GM19043 (cell line): ENCODE measurements at regions not wholly inside any gene's neighbourhood (a gene's known extent, or its start where the extent isn't known, plus 50 kb on each side); places are given as distances from the start of the nearest gene placed in this dataset.

Experiments used
- ATAC-seq: cut with Tn5 transposase; IDR thresholded peaks from one replicate; pipeline ENCODE4 v1.9.1; 2021; ENCODE audit warnings: low read depth; ENCODE audit not compliant: unreplicated experiment

DNA sequence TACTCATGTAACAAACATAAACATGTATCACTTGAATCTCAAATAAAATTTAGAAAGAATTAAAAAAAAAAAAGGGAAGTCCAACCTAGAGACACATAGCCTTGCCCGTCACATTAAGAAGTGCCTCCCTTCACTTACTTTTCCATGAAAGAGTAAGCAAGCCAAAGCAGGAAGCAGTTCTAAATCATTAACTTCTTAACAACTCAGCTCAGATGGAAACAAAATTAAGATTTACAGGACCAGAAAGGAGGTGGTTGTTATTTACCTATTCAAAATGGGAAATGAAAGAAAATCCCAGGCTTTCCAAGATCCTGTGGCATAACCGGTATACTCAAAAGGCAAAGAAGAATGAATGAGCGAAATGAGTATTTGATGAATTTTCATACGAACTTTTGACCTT is 258.6 kb upstream of the DCN start:
- ATAC-seq: no peak

DNA sequence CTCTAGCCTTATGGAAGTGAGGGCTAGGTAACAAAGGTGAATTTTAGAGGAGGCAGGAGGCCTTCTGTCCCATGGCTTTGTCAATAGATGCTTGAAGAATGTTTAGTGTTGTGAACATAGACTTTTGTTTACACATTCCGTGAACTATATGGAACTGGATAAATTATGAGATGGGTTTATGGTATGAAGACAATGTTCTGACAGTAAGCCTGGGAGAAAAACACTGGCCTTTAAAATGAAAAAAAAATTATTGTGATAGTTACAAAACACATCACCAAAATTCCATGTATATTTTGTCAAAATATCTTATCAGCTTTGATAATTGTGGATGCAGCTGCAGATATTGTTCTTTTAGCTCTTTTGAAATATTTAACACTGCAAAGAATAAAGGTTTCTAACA is 251.5 kb upstream of the DCN start:
- ATAC-seq: no peak

DNA sequence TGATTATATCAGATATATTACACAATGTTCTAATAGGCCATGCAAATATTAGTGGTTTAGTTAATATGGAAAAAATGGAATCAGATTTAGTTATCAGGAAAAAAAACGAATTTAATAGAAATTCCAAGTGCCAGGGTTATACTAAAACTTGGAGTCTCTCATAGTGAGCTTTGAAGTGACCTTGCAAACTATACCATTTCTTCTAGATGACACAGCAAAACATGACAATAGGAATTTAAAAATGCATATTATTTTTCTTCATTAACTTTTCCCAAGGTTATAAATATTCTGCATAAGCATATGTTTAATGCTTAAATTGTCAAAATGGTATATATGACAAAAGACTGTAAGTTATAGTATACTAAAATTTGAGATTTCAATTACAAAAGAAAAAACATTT is 250.1 kb upstream of the DCN start:
- no peak for ATAC-seq

DNA sequence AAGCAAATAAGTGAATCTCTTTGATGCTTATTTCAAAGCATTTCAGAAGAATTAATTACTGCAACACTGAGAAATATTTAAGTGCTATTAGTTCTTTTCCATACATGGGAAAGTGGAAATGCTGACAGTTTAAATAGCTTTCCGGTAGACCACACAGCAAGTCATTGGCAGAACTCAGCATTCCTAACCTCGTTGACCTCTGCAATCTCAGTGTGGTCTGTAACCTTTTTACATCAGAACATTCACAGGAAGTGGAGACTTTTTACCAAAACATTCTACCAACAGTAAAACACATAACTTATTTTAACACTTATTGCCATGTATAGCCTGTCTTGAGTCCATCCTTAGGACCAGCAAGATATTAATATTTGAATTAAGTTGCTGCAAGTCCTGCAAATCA is 249.5 kb upstream of the DCN start:
- no peak for ATAC-seq

DNA sequence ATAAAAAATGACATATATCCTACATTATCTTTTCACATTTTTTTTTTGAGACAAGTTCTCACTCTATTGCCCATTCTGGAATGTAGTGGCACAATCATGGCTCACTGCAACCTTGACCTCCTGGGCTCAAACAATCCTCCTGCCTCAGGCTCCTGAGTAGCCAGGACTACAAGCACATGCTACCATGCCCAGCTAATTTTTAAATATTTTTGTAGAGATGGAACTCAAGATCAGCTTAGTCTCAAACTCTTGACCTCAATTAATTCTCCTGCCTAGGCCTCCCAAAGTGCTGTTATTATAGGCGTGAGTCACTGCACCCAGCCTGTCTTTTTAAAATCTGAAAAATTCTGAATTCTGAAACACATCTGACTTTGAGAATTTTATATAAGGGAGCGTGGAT is 241.9 kb upstream of the DCN start:
- ATAC-seq: no peak

DNA sequence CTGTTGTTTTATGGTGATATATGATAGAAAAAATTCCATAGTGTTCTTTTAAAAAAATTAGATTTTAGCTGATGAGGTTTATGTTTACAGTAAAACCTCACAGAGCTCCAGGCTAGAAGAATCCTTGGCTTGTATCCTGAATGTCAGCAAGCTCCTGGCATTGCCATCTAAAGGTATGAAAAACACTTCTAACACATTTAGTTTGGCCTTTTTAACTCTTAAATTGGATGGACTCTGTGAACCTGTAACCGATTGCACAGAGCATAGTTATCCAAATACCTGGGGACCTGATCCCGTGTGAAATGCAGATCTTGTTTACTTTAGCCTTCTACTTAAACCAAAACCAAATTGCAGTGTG is 241.1 kb upstream of the DCN start:
- no peak for ATAC-seq

DNA sequence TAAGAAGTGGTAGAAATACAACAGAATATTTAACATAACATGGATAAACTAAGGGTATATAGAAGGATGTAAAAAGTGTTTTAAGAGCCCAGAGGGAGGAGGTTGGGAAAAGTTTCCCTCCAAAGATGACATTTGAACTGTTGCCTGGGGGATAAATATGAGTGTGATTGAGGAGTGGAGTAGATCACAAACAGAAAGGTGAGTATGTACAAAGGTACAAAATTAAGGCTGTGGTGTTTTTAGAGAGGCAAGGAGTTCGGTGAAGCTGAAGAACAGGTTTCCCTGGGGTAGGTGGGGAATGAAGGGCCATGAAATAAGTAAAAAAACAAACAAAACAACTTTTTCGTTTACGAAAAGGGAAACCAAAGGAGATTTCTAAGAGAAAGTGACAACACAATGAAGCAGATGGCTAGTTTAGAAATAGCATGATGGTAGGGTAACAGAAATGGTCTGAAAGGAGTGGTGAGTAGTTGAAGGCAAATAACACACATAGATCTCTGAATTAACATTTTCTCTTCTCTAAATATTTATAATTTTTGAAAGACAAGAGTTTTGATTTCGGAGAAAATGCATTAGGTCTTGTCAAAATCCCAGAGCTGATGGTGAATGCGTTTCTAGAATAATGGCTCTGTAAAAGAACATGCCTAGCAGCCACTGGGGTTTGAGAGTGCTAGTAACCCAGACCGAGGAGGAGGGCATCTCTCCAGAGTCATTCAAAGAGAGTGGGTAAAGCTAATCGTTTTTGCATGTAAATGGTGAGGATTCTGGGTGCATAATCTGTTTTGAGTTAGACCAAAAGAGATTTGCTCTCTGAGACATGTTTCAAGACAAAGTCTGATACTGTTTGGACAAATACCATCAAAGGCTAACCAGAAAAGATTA is 240.4 kb upstream of the DCN start:
- ATAC-seq: no peak

DNA sequence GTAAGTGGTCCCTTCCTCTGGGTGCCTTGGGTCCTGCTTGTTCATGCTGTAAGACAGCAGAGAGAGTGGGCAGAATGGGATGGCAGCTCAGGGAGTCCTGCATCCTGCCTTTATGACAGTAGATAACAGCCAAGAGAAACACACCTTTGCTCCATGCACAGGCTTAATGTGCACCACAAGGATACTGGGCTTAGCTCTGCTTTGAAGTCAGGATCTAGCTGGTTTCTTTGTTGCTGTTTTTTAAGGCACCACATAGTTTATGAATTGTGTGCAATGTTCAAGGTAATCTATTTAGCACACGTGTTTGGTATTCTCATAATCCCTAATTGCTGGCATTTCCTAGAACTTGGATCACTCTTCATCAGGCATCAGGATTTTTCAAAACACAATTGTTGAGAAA is 239.5 kb upstream of the DCN start:
- no peak for ATAC-seq

DNA sequence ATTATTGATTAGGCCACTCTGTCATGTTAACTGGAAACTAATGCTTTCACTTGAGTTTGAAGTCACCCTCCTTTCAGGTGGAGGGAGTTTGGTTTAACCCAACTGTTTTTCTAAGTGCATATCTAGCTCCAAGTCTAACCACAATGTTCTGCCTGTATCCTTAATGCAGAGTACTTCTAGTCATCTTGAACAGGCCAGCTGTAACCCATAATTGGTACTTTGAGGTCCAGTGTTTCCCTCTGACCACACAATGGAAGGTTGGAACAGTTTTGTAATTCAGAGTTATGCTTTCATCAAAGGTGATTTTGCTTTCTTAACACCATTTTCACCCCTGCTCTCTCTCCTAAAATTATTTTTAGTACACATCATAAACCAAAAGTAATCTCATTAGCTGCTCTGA is 237.2 kb upstream of the DCN start:
- ATAC-seq: no peak

DNA sequence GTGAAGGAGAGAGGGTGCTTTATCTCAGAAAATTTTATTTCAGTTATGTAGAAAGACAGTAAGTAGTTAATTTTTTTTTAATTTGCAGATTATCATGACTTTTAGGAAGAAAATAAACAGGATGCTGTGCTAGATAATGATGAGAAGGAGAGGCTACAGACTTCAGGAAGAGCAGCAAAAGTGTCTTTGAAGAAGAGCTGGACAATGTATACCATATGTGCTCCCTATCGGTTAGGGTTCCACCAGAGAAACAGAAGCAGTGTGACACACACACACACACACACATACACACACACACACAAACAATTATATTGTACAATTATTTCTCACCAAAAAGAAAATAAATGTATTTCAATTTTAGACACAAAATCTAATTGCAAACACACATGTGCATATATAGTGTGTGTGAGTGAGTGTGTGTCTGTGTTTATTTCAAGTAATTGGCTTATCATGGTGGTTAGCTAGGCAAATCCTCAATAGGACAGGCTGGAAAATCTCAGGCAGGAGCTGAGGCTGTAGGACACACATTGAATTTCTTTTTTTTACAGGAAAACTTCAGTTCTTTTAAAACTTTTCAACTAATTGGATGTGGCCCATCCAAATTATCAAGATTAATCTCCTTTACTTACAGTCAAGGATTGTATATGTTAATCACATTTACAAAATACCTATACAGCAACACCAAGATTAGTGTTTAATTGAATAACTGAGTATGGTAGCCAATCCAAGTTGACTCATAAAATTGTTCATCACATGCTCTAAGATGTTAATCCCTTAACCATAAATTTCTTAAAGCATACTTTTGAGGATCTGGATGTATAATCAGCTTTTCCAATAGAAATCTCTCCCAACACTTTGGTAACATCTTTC is 235.8 kb upstream of the DCN start:
- ATAC-seq: no peak

DNA sequence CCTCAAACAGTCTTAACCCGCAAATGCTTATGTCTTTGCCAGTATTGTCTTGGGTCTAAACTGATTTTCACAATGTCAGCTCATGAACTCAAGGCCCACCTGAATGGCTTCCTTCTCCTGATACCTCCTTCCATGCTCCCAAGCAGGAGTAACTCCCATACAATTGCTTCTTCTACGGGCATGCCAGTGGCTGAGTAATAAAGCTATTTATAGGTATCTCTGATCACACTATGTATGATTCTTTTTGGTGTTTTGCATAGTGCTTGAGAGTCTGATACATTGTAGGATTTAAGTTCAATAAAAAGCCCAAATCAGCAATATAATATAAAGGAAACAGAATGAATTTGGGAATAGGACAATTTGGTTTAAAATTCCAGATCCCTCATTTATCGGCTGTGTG is 235.0 kb upstream of the DCN start:
- no peak for ATAC-seq

DNA sequence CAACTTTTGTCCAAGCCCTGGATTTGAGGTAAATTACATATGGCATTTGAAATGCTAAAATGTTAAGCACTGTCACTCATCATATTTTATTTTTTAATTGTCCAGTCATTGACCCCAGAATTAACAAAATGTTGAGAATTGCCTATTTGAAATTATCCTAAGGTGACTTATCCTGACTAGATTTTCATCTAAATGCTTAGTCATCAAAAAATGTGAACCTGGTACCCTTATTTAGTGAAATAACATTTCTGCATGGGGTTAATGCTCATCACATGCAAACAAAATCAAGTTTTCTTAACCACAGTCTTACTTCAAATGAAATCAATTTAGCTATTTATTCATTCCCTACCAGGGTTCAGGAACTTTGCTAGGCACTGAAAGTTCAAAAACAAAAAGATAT is 232.0 kb upstream of the DCN start:
- ATAC-seq: no peak

DNA sequence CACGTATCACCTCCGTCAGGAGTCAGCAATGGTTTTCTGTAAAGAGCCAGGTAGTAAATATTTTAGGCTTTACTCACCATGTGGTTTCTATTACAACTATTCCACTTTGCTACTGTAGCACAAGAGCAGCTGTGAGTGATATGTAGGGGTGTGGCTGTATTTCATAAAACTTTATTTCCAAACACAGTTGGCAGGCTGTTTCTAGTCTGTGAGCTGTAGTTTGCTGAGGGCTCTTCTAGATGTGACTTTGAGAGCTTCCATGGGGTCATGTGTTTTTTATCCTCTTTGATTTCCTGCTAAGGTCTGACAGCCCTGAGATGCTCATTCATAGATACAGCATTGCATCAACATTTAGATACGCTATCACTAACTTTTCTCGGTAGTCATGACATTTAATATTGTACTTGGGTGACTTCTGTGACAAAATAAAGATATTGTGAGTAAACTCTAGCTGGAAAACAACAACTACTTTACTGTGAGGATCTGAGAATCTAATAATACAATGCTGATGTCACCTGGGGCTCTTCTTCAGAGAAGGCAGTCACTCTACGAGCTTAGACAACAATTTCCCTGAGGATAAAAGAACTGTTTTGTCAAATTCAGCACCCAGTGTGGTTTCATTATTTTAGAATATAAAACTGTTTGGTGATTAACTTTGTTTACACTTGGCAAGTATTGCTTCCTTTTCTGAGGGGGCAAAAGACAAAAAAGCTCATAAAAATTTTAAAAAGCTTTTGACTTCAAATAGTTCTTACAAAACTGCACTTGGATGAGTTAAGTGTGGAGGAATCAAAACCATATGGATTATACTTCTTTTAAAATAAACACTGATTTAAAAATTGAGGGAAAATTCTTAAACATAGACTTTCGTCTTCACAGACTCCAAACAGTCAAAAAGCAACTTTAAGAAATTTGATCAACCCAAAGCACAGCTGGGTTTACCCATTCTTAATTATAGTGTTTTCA is 231.2 kb upstream of the DCN start:
- no peak for ATAC-seq

DNA sequence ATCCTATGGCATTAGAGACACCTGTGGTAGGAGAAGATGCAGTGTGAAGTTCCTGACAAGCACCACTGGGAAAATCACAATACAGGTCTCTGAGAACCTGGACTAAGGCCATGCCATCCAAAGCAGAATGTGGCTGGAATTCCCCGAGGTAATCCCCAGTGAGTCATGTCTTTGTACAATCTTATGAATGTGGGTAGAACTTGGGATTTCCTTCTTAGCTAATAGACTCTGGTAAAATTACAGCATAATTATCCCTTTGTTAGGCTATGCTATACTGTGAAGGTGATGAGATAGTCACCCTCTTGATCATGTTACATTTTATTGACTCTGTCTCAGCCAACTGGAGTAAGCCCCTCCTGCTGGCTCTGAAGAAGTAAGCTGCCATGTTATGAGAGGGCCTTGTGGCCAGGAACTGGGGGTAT is 224.3 kb upstream of the DCN start:
- ATAC-seq: no peak

DNA sequence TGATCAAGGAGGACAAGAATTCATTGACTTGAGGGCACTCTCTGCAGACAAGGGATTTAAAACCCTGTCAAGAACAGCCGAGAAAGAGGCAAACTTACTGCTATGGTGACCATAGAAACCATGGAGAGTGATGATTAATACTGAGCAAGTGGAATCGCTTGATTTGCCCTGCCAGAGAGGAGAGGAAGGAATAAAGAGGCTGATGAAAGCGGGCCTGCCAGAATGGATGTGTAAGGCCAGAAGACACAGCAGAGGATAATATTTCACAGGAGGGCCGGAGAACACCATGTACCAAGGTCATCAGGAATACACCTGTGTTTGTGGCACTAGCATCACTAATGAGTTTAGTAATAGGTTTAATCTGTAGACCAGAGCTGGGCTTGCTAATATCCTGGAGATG is 221.8 kb upstream of the DCN start:
- ATAC-seq: no peak

DNA sequence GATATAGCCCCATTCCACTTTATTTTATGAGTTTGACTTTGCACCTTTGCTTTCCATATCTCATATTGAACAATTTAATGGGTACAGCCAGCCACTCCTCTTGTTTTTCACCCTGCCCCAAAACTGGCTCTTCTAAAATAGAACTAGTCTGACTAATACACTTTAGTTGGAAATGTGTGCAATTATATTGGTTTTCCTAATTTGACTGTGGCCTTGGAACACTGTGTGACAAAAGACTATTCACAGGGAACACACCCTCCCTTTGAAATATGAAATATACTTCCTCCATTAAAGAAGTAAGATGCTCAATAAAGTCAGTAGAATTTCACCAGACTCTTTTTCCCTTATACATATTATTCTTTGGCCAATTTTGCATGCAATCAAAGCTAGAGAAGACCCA is 218.6 kb upstream of the DCN start:
- no peak for ATAC-seq

DNA sequence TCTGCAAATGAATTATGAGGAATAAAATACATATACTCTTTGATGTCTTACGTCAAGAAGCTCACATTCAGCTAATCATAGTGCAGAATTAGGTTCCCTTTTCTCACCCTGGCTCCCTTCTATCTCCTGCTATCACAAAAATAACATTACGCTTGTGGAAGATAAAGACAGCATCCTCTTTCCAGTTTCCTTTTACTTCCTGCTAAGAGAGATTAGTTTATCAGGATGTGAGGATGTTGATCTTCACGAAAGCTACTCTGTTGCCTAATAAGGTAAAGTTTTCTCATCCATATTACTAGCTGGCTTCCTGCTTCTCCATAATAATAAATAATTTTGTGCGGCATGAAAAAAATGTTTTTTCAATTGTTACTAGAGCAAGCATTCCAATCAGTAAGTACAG is 217.7 kb upstream of the DCN start:
- ATAC-seq: no peak

DNA sequence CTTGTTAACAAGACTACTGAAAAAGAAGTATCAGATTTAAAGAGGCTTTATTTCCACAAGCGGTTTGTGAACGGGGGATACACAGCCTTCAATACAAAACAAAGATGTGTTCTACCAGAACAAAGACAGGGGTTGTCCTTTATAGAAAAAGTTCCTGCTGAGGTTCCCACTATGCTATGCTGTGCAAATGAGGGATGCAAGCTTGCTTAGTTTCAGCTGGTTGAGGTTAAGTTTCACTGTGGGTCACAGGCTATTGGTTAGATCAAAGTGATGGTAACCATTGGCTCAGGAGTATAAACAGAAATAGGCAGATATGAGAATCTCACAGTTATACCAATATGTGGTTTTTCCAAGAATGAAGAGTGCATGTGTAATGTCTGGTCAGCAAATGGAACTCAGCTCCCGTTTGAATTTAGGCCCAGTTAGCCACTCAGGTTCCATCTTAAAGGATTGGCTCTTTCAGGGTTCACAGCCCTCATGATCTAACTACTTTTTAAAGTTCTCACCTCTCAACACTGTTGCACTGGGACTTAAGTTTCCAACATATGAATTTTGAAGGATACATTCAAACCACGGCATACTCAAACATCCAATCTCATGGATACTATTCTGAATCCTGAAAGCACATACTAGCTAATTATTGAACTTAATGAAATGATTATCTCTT is 215.4 kb upstream of the DCN start:
- no peak for ATAC-seq

DNA sequence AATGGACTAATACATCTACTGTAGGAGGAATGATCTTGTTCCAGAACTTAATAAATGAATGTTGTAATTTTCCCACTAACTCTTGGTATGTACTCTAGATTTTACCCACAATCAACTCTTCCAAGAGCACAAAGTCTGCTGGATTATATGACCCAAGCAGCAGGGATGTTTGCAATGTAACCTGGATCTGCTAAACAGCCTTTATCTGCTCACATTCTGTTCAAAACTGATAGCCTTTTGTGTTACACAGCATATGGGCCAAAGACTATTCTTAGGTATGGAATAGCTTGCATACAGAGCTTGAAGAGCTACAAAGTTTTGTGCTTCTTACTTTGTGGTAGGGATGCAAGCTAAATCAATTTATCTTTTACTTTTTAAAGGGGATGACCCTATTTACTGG is 213.7 kb upstream of the DCN start:
- ATAC-seq: no peak

DNA sequence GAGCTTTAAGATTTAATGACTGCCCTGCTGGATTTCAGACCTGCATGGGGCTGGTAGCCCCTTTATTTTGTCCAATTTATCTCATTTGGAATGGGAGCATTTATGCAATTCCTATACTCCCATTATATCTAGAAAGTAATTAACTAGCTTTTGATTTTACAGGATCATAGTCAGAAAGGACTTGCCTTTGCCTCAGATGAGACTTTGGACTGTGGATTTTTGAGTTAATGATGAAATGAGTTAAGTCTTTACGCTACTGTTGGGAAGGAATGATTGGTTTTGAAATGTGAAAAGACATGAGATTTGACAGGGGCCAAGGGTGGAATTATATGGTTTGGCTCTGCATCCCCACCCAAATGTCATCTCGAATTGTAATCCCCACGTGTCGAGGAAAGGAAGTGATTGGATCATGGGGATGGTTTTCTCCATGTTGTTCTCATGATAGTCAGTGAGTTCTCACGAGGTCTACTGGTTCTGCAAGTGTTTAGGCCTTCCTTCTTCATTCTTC is 213.1 kb upstream of the DCN start:
- no peak for ATAC-seq
